ACC112 (cell line): ENCODE measurements at regions not wholly inside any gene's neighbourhood (a gene's known extent, or its start where the extent isn't known, plus 50 kb on each side); places are given as distances from the start of the nearest gene placed in this dataset.

ENCODE experiments used
- H2AFZ ChIP-seq: fragments of 200-600 bp; sonication (generic); one replicate; pipeline ENCODE4 v1.6.0; 2017; ENCODE audit warnings: antibody characterized with exemption, low read length; ENCODE audit not compliant: unreplicated experiment
- H3K27ac ChIP-seq: fragments of 200-600 bp; sonication (generic); 2 replicates; pipeline ENCODE4 v1.5.1; 2014; ENCODE audit warnings: low read depth, mild to moderate bottlenecking, antibody characterized with exemption, low read length, moderate library complexity
- H3K27me3 ChIP-seq: fragments of 200-600 bp; sonication (generic); 2 replicates; pipeline ENCODE4 v1.6.1; 2014; ENCODE audit warnings: mild to moderate bottlenecking, antibody characterized with exemption, low read length, moderate library complexity, mixed read lengths; ENCODE audit not compliant: insufficient read depth
- H3K36me3 ChIP-seq: fragments of 200-600 bp; sonication (generic); 2 replicates; pipeline ENCODE4 v1.6.1; 2016; ENCODE audit warnings: mild to moderate bottlenecking, antibody characterized with exemption, low read length, moderate library complexity, mixed read lengths; ENCODE audit not compliant: insufficient read depth
- H3K4me1 ChIP-seq: fragments of 200-600 bp; sonication (generic); one replicate; pipeline ENCODE4 v1.6.1; 2016; ENCODE audit warnings: low read length, mixed read lengths; ENCODE audit not compliant: insufficient read depth, unreplicated experiment, control insufficient read depth
- H3K4me3 ChIP-seq: fragments of 200-600 bp; sonication (generic); 2 replicates; pipeline ENCODE4 v1.5.1; 2014; ENCODE audit warnings: mild to moderate bottlenecking, low read depth, low read length
- H3K79me2 ChIP-seq: fragments of 200-600 bp; sonication (generic); one replicate; pipeline ENCODE4 v1.6.0; 2016; ENCODE audit warnings: low read length; ENCODE audit not compliant: control insufficient read depth, unreplicated experiment, insufficient read depth

GRCh38 chr3:127371846-127372245 is 84.0 kb upstream of the PRR20G start:
- Histone ChIP-seq H3K36me3 (no peaks in the 10 kb centered on the region), H3K79me2 (no peaks in the 10 kb centered on the region), H3K4me1 (no peaks in the 10 kb centered on the region), H3K27ac (no peak overlapping the region), H3K4me3 (no peak overlapping the region), H2AFZ (no peak overlapping the region), H3K27me3 (peaks cover 50% of the 10 kb centered on the region)

- Histone ChIP-seq H3K4me3 (no peak overlapping the region), H3K4me1 (no peaks in the 10 kb centered on the region), H3K27ac (no peak overlapping the region), H2AFZ (no peak overlapping the region), H3K27me3 (peaks cover 45% of the 10 kb centered on the region), H3K79me2 (no peaks in the 10 kb centered on the region), H3K36me3 (no peaks in the 10 kb centered on the region)
Measured at GRCh38 chr3:127371334-127371733, 83.5 kb upstream of the PRR20G start.

GRCh38 chr3:127370906-127371305 is 83.1 kb upstream of the PRR20G start:
- Histone ChIP-seq H3K4me3 (no peak overlapping the region), H3K4me1 (no peaks in the 10 kb centered on the region), H3K27ac (no peak overlapping the region), H2AFZ (no peak overlapping the region), H3K36me3 (no peaks in the 10 kb centered on the region), H3K79me2 (no peaks in the 10 kb centered on the region), H3K27me3 (peaks cover 41% of the 10 kb centered on the region)

- Histone ChIP-seq H3K27me3 (peaks cover 54% of the 10 kb centered on the region), H3K4me3 (no peak overlapping the region), H2AFZ (no peak overlapping the region), H3K79me2 (no peaks in the 10 kb centered on the region), H3K4me1 (no peaks in the 10 kb centered on the region), H3K27ac (no peak overlapping the region), H3K36me3 (no peaks in the 10 kb centered on the region)
Measured at GRCh38 chr3:127369356-127369935, 81.6 kb upstream of the PRR20G start.

- Histone ChIP-seq H3K79me2 (no peaks in the 10 kb centered on the region), H3K4me1 (no peaks in the 10 kb centered on the region), H3K27me3 (peaks cover 61% of the 10 kb centered on the region), H2AFZ (no peak overlapping the region), H3K27ac (no peak overlapping the region), H3K4me3 (no peak overlapping the region), H3K36me3 (no peaks in the 10 kb centered on the region)
Measured at GRCh38 chr3:127368186-127369032, 80.6 kb upstream of the PRR20G start.

GRCh38 chr3:127367593-127367992 is 79.7 kb upstream of the PRR20G start:
- no peak overlapping the region for H3K27ac ChIP-seq
- no peak overlapping the region for H3K4me3 ChIP-seq
- H3K79me2 ChIP-seq: no peaks in the 10 kb centered on the region
- peaks cover 68% of the 10 kb centered on the region for H3K27me3 ChIP-seq
- H2AFZ ChIP-seq: no peak overlapping the region
- no peaks in the 10 kb centered on the region for H3K4me1 ChIP-seq
- H3K36me3 ChIP-seq: no peaks in the 10 kb centered on the region

GRCh38 chr3:127366383-127366782 is 78.5 kb upstream of the PRR20G start:
- no peaks in the 10 kb centered on the region for H3K36me3 ChIP-seq
- no peak overlapping the region for H2AFZ ChIP-seq
- H3K27ac ChIP-seq: no peak overlapping the region
- H3K4me1 ChIP-seq: no peaks in the 10 kb centered on the region
- H3K27me3 ChIP-seq: peaks cover 65% of the 10 kb centered on the region
- H3K79me2 ChIP-seq: no peaks in the 10 kb centered on the region
- no peak overlapping the region for H3K4me3 ChIP-seq

GRCh38 chr3:127365163-127365798 is 77.4 kb upstream of the PRR20G start:
- Histone ChIP-seq H3K27ac (no peak overlapping the region), H3K36me3 (no peaks in the 10 kb centered on the region), H2AFZ (no peak overlapping the region), H3K4me1 (no peaks in the 10 kb centered on the region), H3K4me3 (no peak overlapping the region), H3K79me2 (no peaks in the 10 kb centered on the region), H3K27me3 (peaks cover 57% of the 10 kb centered on the region)

- no peak overlapping the region for H2AFZ ChIP-seq
- H3K4me3 ChIP-seq: no peak overlapping the region
- no peak overlapping the region for H3K27ac ChIP-seq
- no peaks in the 10 kb centered on the region for H3K36me3 ChIP-seq
- H3K4me1 ChIP-seq: no peaks in the 10 kb centered on the region
- no peaks in the 10 kb centered on the region for H3K79me2 ChIP-seq
- H3K27me3 ChIP-seq: peaks cover 52% of the 10 kb centered on the region
Measured at GRCh38 chr3:127363891-127364290, 76.0 kb upstream of the PRR20G start.

- Histone ChIP-seq H3K79me2 (no peaks in the 10 kb centered on the region), H3K4me3 (no peak overlapping the region), H2AFZ (no peak overlapping the region), H3K27me3 (peaks cover 50% of the 10 kb centered on the region), H3K27ac (no peak overlapping the region), H3K4me1 (no peaks in the 10 kb centered on the region), H3K36me3 (no peaks in the 10 kb centered on the region)
Measured at GRCh38 chr3:127363171-127363570, 75.3 kb upstream of the PRR20G start.

- no peak overlapping the region for H2AFZ ChIP-seq
- H3K4me3 ChIP-seq: no peak overlapping the region
- no peak overlapping the region for H3K27ac ChIP-seq
- H3K27me3 ChIP-seq: peaks cover 46% of the 10 kb centered on the region
- no peaks in the 10 kb centered on the region for H3K4me1 ChIP-seq
- H3K79me2 ChIP-seq: no peaks in the 10 kb centered on the region
- no peaks in the 10 kb centered on the region for H3K36me3 ChIP-seq
Measured at GRCh38 chr3:127360647-127361046, 72.8 kb upstream of the PRR20G start.
